Colonic mucosa (tissue), 4 donors: ENCODE measurements at regions not wholly inside any gene's neighbourhood (a gene's known extent, or its start where the extent isn't known, plus 50 kb on each side); places are given as distances from the start of the nearest gene placed in this dataset.

ENCODE experiments used
- DNase-seq: peaks from one replicate; pipeline ENCODE4 v3.0.0-alpha.2; 2020
- H3K27ac ChIP-seq: fragments of 200-600 bp; one replicate; pipeline ENCODE4 v1.8.0; 2021
- H3K27me3 ChIP-seq: fragments of 200-600 bp; one replicate; pipeline ENCODE4 v1.8.0; 2021
- H3K36me3 ChIP-seq: fragments of 200-600 bp; one replicate; pipeline ENCODE4 v1.8.0; 2021
- H3K4me1 ChIP-seq: fragments of 200-600 bp; one replicate; pipeline ENCODE4 v1.8.0; 2021; ENCODE audit warnings: mild to moderate bottlenecking
- H3K4me3 ChIP-seq: fragments of 200-600 bp; one replicate; pipeline ENCODE4 v1.8.0; 2021
- H3K9ac ChIP-seq, 2 donors: one replicate each; pipeline ENCODE4 v1.7.0; 2013; ENCODE audit warnings: control low read depth in 2 of 2, low read depth in 2 of 2, low read length in 2 of 2
- H3K9me3 ChIP-seq: fragments of 200-600 bp; one replicate; pipeline ENCODE4 v1.8.0; 2021
- CTCF ChIP-seq: fragments of 200-600 bp; IDR thresholded peaks from one replicate; pipeline ENCODE4 v1.8.0; 2022; ENCODE audit warnings: antibody characterized with exemption, mild to moderate bottlenecking
- intact Hi-C: fragments of 100-400 bp; cut with DNase I; formaldehyde crosslinking; loops from one replicate; pipeline ENCODE4 v1.14.1; 2022
- donor health status: healthy.
- donor health status: DM: no; HTN: no; CAD: no.
- donor health status: DM: no; HTN: no; CAD: no.

- no peaks in the 10 kb centered on the region for H3K9me3 ChIP-seq
- H3K27ac ChIP-seq = no peak overlapping the region
- no peak overlapping the region for H3K4me3 ChIP-seq
- no peaks in the 10 kb centered on the region for H3K36me3 ChIP-seq
- no peak for DNase-seq
- H3K27me3 ChIP-seq = no peaks in the 10 kb centered on the region
- no peak for TF ChIP-seq CTCF
- intact Hi-C loops = no loop called here
- H3K4me1 ChIP-seq = no peaks in the 10 kb centered on the region
- H3K9ac ChIP-seq = no peak overlapping the region
Measured at GRCh38 chr5:133712562-133712961, 100.2 kb upstream of the FSTL4 start.

GRCh38 chr5:133709209-133709725 is 96.9 kb upstream of the FSTL4 start:
- Histone ChIP-seq H3K27ac (no peak overlapping the region), H3K9me3 (no peaks in the 10 kb centered on the region), H3K27me3 (no peaks in the 10 kb centered on the region), H3K4me3 (no peak overlapping the region), H3K9ac (no peak overlapping the region), H3K36me3 (no peaks in the 10 kb centered on the region), H3K4me1 (no peaks in the 10 kb centered on the region)
- intact Hi-C loops = no loop called here
- no peak for TF ChIP-seq CTCF
- DNase-seq = no peak

GRCh38 chr5:133708331-133708850 is 96.0 kb upstream of the FSTL4 start:
- Histone ChIP-seq H3K27me3 (no peaks in the 10 kb centered on the region), H3K9ac (no peak overlapping the region), H3K4me3 (no peak overlapping the region), H3K9me3 (no peaks in the 10 kb centered on the region), H3K27ac (no peak overlapping the region), H3K4me1 (no peaks in the 10 kb centered on the region), H3K36me3 (no peaks in the 10 kb centered on the region)
- TF ChIP-seq CTCF = no peak
- no peak for DNase-seq
- intact Hi-C loops = no loop called here

- DNase-seq = no peak
- H3K36me3 ChIP-seq = no peaks in the 10 kb centered on the region
- H3K4me1 ChIP-seq = no peaks in the 10 kb centered on the region
- no peaks in the 10 kb centered on the region for H3K9me3 ChIP-seq
- TF ChIP-seq CTCF = no peak
- H3K27me3 ChIP-seq = no peaks in the 10 kb centered on the region
- H3K4me3 ChIP-seq = no peak overlapping the region
- no peak overlapping the region for H3K27ac ChIP-seq
- intact Hi-C loops = no loop called here
- no peak overlapping the region for H3K9ac ChIP-seq
Measured at GRCh38 chr5:133707629-133708028, 95.3 kb upstream of the FSTL4 start.

GRCh38 chr5:133706506-133707430 is 94.4 kb upstream of the FSTL4 start:
- intact Hi-C loops = no loop called here
- DNase-seq = no peak
- Histone ChIP-seq H3K9ac (no peak overlapping the region), H3K27me3 (no peaks in the 10 kb centered on the region), H3K9me3 (no peaks in the 10 kb centered on the region), H3K4me3 (no peak overlapping the region), H3K27ac (no peak overlapping the region), H3K4me1 (no peaks in the 10 kb centered on the region), H3K36me3 (no peaks in the 10 kb centered on the region)
- TF ChIP-seq CTCF = no peak
